ENCODE measurements at regions not wholly inside any gene's neighbourhood (a gene's known extent, or its start where the extent isn't known, plus 50 kb on each side); places are given as distances from the start of the nearest gene placed in this dataset.

DNA sequence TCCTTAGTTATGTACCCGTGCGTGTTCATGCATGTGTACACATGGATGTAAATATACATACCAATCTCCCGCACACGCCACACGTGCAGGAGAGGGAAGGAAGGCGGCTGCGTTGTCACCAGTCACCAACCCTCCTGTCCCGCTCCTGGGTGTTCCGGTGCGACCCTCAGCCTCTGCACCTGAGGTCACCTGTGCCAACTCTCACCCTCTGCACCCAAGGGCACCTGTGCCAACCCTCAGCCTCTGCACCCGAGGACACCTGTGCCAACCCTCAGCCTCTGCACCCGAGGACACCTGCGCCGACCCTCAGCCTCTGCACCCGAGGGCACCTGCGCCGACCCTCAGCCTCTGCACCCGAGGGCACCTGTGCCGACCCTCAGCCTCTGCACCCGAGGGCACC lies 192.8 kb upstream of the SALL3 start:
- TF ChIP-seq, protein P1, sequence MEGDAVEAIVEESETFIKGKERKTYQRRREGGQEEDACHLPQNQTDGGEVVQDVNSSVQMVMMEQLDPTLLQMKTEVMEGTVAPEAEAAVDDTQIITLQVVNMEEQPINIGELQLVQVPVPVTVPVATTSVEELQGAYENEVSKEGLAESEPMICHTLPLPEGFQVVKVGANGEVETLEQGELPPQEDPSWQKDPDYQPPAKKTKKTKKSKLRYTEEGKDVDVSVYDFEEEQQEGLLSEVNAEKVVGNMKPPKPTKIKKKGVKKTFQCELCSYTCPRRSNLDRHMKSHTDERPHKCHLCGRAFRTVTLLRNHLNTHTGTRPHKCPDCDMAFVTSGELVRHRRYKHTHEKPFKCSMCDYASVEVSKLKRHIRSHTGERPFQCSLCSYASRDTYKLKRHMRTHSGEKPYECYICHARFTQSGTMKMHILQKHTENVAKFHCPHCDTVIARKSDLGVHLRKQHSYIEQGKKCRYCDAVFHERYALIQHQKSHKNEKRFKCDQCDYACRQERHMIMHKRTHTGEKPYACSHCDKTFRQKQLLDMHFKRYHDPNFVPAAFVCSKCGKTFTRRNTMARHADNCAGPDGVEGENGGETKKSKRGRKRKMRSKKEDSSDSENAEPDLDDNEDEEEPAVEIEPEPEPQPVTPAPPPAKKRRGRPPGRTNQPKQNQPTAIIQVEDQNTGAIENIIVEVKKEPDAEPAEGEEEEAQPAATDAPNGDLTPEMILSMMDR (IDR thresholded peaks at IDR 0.05; ENCODE audit: borderline replicate concordance, extremely low read depth, low read length, poor library complexity, severe bottlenecking), result no peak
- no peak for TF ChIP-seq EZH2 (IDR thresholded peaks at IDR 0.05; ENCODE audit: borderline replicate concordance, low read depth, low read length, severe bottlenecking)

All from DND-41 (cell line).